HG03469 (cell line): ENCODE measurements at regions not wholly inside any gene's neighbourhood (a gene's known extent, or its start where the extent isn't known, plus 50 kb on each side); places are given as distances from the start of the nearest gene placed in this dataset.

Source experiments
- ATAC-seq: cut with Tn5 transposase; IDR thresholded peaks from one replicate; pipeline ENCODE4 v1.9.1; 2021; ENCODE audit warnings: mild to moderate bottlenecking, moderate library complexity, moderate number of reproducible peaks; ENCODE audit not compliant: unreplicated experiment

GRCh38 chr5:65068410-65068809, 299.7 kb downstream of the CWC27 start:
- ATAC-seq: no peak

GRCh38 chr5:65070026-65070425, 301.3 kb downstream of the CWC27 start:
- ATAC-seq: no peak

- no peak for ATAC-seq
Measured at GRCh38 chr5:65072850-65073249, 304.1 kb downstream of the CWC27 start.

- no peak for ATAC-seq
Measured at GRCh38 chr5:65073250-65073661, 304.5 kb downstream of the CWC27 start.

GRCh38 chr5:65075623-65076250, 307.0 kb downstream of the CWC27 start:
- no peak for ATAC-seq

- peak; percentile 63 for ATAC-seq
Measured at GRCh38 chr5:65076251-65076869, 307.6 kb downstream of the CWC27 start.

GRCh38 chr5:65077653-65078052, 308.9 kb downstream of the CWC27 start:
- no peak for ATAC-seq

- no peak for ATAC-seq
Measured at GRCh38 chr5:65078331-65078730, 309.6 kb downstream of the CWC27 start.

- ATAC-seq: no peak
Measured at GRCh38 chr5:65081071-65081470, 312.3 kb downstream of the CWC27 start.

GRCh38 chr5:65084795-65085515, 316.2 kb downstream of the CWC27 start:
- ATAC-seq: no peak

- ATAC-seq: no peak
Measured at GRCh38 chr5:65085516-65085850, 316.8 kb downstream of the CWC27 start.

- ATAC-seq: no peak
Measured at GRCh38 chr5:65086234-65086890, 317.6 kb downstream of the CWC27 start.

- ATAC-seq: no peak
Measured at GRCh38 chr5:65087154-65087553, 318.4 kb downstream of the CWC27 start.

GRCh38 chr5:65094279-65094678, 325.5 kb downstream of the CWC27 start:
- no peak for ATAC-seq

- no peak for ATAC-seq
Measured at GRCh38 chr5:65098393-65098792, 329.7 kb downstream of the CWC27 start.
